ENCODE measurements at regions not wholly inside any gene's neighbourhood (a gene's known extent, or its start where the extent isn't known, plus 50 kb on each side); places are given as distances from the start of the nearest gene placed in this dataset.

- no peaks in the 10 kb centered on the region for H3K36me3 ChIP-seq (ENCODE audit: insufficient read depth, low read length)
- H3K79me2 ChIP-seq (ENCODE audit: control insufficient read depth, insufficient read depth, low read length, unreplicated experiment): no peaks in the 10 kb centered on the region
- H3K27me3 ChIP-seq (ENCODE audit: insufficient read depth, low read length): no peaks in the 10 kb centered on the region
- no peak overlapping the region for H3K4me3 ChIP-seq (ENCODE audit: low read depth, low read length)
- no peak overlapping the region for H2AFZ ChIP-seq (ENCODE audit: low read length, unreplicated experiment)
- no peak overlapping the region for H3K27ac ChIP-seq (ENCODE audit: low read depth, low read length)
- no peaks in the 10 kb centered on the region for H3K4me1 ChIP-seq (ENCODE audit: control insufficient read depth, insufficient read depth, low read length, unreplicated experiment)
These were observed 362.7 kb upstream of the MMS22L start for GRCh38 chr6:97645757-97646156.

GRCh38 chr6:97653076-97653475 lies 370.1 kb upstream of the MMS22L start:
- no peaks in the 10 kb centered on the region for H3K4me1 ChIP-seq (ENCODE audit: control insufficient read depth, insufficient read depth, low read length, unreplicated experiment)
- H3K27me3 ChIP-seq (ENCODE audit: insufficient read depth, low read length): no peaks in the 10 kb centered on the region
- no peak overlapping the region for H3K27ac ChIP-seq (ENCODE audit: low read depth, low read length)
- H3K79me2 ChIP-seq (ENCODE audit: control insufficient read depth, insufficient read depth, low read length, unreplicated experiment): no peaks in the 10 kb centered on the region
- H2AFZ ChIP-seq (ENCODE audit: low read length, unreplicated experiment): no peak overlapping the region
- H3K36me3 ChIP-seq (ENCODE audit: insufficient read depth, low read length): no peaks in the 10 kb centered on the region
- no peak overlapping the region for H3K4me3 ChIP-seq (ENCODE audit: low read depth, low read length)

- no peaks in the 10 kb centered on the region for H3K36me3 ChIP-seq (ENCODE audit: insufficient read depth, low read length)
- H3K4me1 ChIP-seq (ENCODE audit: control insufficient read depth, insufficient read depth, low read length, unreplicated experiment): no peaks in the 10 kb centered on the region
- no peak overlapping the region for H3K27ac ChIP-seq (ENCODE audit: low read depth, low read length)
- H3K79me2 ChIP-seq (ENCODE audit: control insufficient read depth, insufficient read depth, low read length, unreplicated experiment): no peaks in the 10 kb centered on the region
- H2AFZ ChIP-seq (ENCODE audit: low read length, unreplicated experiment): no peak overlapping the region
- H3K4me3 ChIP-seq (ENCODE audit: low read depth, low read length): no peak overlapping the region
- no peaks in the 10 kb centered on the region for H3K27me3 ChIP-seq (ENCODE audit: insufficient read depth, low read length)
These were observed 370.5 kb upstream of the MMS22L start for GRCh38 chr6:97653517-97653916.

GRCh38 chr6:97654674-97655073 lies 371.7 kb upstream of the MMS22L start:
- no peaks in the 10 kb centered on the region for H3K27me3 ChIP-seq (ENCODE audit: insufficient read depth, low read length)
- no peaks in the 10 kb centered on the region for H3K36me3 ChIP-seq (ENCODE audit: insufficient read depth, low read length)
- H3K4me3 ChIP-seq (ENCODE audit: low read depth, low read length): no peak overlapping the region
- H3K79me2 ChIP-seq (ENCODE audit: control insufficient read depth, insufficient read depth, low read length, unreplicated experiment): no peaks in the 10 kb centered on the region
- no peak overlapping the region for H3K27ac ChIP-seq (ENCODE audit: low read depth, low read length)
- no peaks in the 10 kb centered on the region for H3K4me1 ChIP-seq (ENCODE audit: control insufficient read depth, insufficient read depth, low read length, unreplicated experiment)
- no peak overlapping the region for H2AFZ ChIP-seq (ENCODE audit: low read length, unreplicated experiment)

GRCh38 chr6:97656236-97656635 lies 373.2 kb upstream of the MMS22L start:
- H2AFZ ChIP-seq (ENCODE audit: low read length, unreplicated experiment): no peak overlapping the region
- H3K4me1 ChIP-seq (ENCODE audit: control insufficient read depth, insufficient read depth, low read length, unreplicated experiment): no peaks in the 10 kb centered on the region
- no peaks in the 10 kb centered on the region for H3K79me2 ChIP-seq (ENCODE audit: control insufficient read depth, insufficient read depth, low read length, unreplicated experiment)
- no peak overlapping the region for H3K27ac ChIP-seq (ENCODE audit: low read depth, low read length)
- no peaks in the 10 kb centered on the region for H3K27me3 ChIP-seq (ENCODE audit: insufficient read depth, low read length)
- no peaks in the 10 kb centered on the region for H3K36me3 ChIP-seq (ENCODE audit: insufficient read depth, low read length)
- H3K4me3 ChIP-seq (ENCODE audit: low read depth, low read length): no peak overlapping the region

- H3K4me1 ChIP-seq (ENCODE audit: control insufficient read depth, insufficient read depth, low read length, unreplicated experiment): no peaks in the 10 kb centered on the region
- no peak overlapping the region for H3K4me3 ChIP-seq (ENCODE audit: low read depth, low read length)
- H3K79me2 ChIP-seq (ENCODE audit: control insufficient read depth, insufficient read depth, low read length, unreplicated experiment): no peaks in the 10 kb centered on the region
- H3K27me3 ChIP-seq (ENCODE audit: insufficient read depth, low read length): no peaks in the 10 kb centered on the region
- no peaks in the 10 kb centered on the region for H3K36me3 ChIP-seq (ENCODE audit: insufficient read depth, low read length)
- no peak overlapping the region for H2AFZ ChIP-seq (ENCODE audit: low read length, unreplicated experiment)
- no peak overlapping the region for H3K27ac ChIP-seq (ENCODE audit: low read depth, low read length)
These were observed 373.8 kb upstream of the MMS22L start for GRCh38 chr6:97656706-97657350.

- Histone ChIP-seq H3K4me1 (ENCODE audit: control insufficient read depth, insufficient read depth, low read length, unreplicated experiment) (no peaks in the 10 kb centered on the region), H2AFZ (ENCODE audit: low read length, unreplicated experiment) (no peak overlapping the region), H3K4me3 (ENCODE audit: low read depth, low read length) (no peak overlapping the region), H3K79me2 (ENCODE audit: control insufficient read depth, insufficient read depth, low read length, unreplicated experiment) (no peaks in the 10 kb centered on the region), H3K27me3 (ENCODE audit: insufficient read depth, low read length) (no peaks in the 10 kb centered on the region), H3K36me3 (ENCODE audit: insufficient read depth, low read length) (no peaks in the 10 kb centered on the region), H3K27ac (ENCODE audit: low read depth, low read length) (no peak overlapping the region)
These were observed 375.1 kb upstream of the MMS22L start for GRCh38 chr6:97658090-97658489.

- H3K36me3 ChIP-seq (ENCODE audit: insufficient read depth, low read length): no peaks in the 10 kb centered on the region
- no peaks in the 10 kb centered on the region for H3K27me3 ChIP-seq (ENCODE audit: insufficient read depth, low read length)
- H3K4me3 ChIP-seq (ENCODE audit: low read depth, low read length): no peak overlapping the region
- no peak overlapping the region for H2AFZ ChIP-seq (ENCODE audit: low read length, unreplicated experiment)
- H3K4me1 ChIP-seq (ENCODE audit: control insufficient read depth, insufficient read depth, low read length, unreplicated experiment): no peaks in the 10 kb centered on the region
- no peak overlapping the region for H3K27ac ChIP-seq (ENCODE audit: low read depth, low read length)
- H3K79me2 ChIP-seq (ENCODE audit: control insufficient read depth, insufficient read depth, low read length, unreplicated experiment): no peaks in the 10 kb centered on the region
These were observed 380.2 kb upstream of the MMS22L start for GRCh38 chr6:97663252-97663651.

GRCh38 chr6:97665446-97665845 lies 382.4 kb upstream of the MMS22L start:
- Histone ChIP-seq H3K36me3 (ENCODE audit: insufficient read depth, low read length) (no peaks in the 10 kb centered on the region), H3K27ac (ENCODE audit: low read depth, low read length) (no peak overlapping the region), H3K4me1 (ENCODE audit: control insufficient read depth, insufficient read depth, low read length, unreplicated experiment) (peaks cover 10% of the 10 kb centered on the region), H3K4me3 (ENCODE audit: low read depth, low read length) (no peak overlapping the region), H3K79me2 (ENCODE audit: control insufficient read depth, insufficient read depth, low read length, unreplicated experiment) (no peaks in the 10 kb centered on the region), H3K27me3 (ENCODE audit: insufficient read depth, low read length) (no peaks in the 10 kb centered on the region), H2AFZ (ENCODE audit: low read length, unreplicated experiment) (no peak overlapping the region)

GRCh38 chr6:97666889-97667288 lies 383.9 kb upstream of the MMS22L start:
- H3K27ac ChIP-seq (ENCODE audit: low read depth, low read length): no peak overlapping the region
- H2AFZ ChIP-seq (ENCODE audit: low read length, unreplicated experiment): no peak overlapping the region
- no peaks in the 10 kb centered on the region for H3K36me3 ChIP-seq (ENCODE audit: insufficient read depth, low read length)
- no peak overlapping the region for H3K4me3 ChIP-seq (ENCODE audit: low read depth, low read length)
- H3K79me2 ChIP-seq (ENCODE audit: control insufficient read depth, insufficient read depth, low read length, unreplicated experiment): no peaks in the 10 kb centered on the region
- no peaks in the 10 kb centered on the region for H3K27me3 ChIP-seq (ENCODE audit: insufficient read depth, low read length)
- peaks cover 18% of the 10 kb centered on the region for H3K4me1 ChIP-seq (ENCODE audit: control insufficient read depth, insufficient read depth, low read length, unreplicated experiment)

GRCh38 chr6:97668716-97669115 lies 385.7 kb upstream of the MMS22L start:
- H3K4me3 ChIP-seq (ENCODE audit: low read depth, low read length): peak overlapping the region; percentile 63; the same call in 1 of the 2 replicates
- H3K4me1 ChIP-seq (ENCODE audit: control insufficient read depth, insufficient read depth, low read length, unreplicated experiment): peaks cover 22% of the 10 kb centered on the region
- H3K79me2 ChIP-seq (ENCODE audit: control insufficient read depth, insufficient read depth, low read length, unreplicated experiment): no peaks in the 10 kb centered on the region
- H3K27me3 ChIP-seq (ENCODE audit: insufficient read depth, low read length): no peaks in the 10 kb centered on the region
- H3K36me3 ChIP-seq (ENCODE audit: insufficient read depth, low read length): no peaks in the 10 kb centered on the region
- H2AFZ ChIP-seq (ENCODE audit: low read length, unreplicated experiment): peak overlapping the region; percentile 46
- no peak overlapping the region for H3K27ac ChIP-seq (ENCODE audit: low read depth, low read length)

All from ACC112 (cell line).